Right ventricle myocardium inferior (tissue), 1 donor: ENCODE measurements at regions not wholly inside any gene's neighbourhood (a gene's known extent, or its start where the extent isn't known, plus 50 kb on each side); places are given as distances from the start of the nearest gene placed in this dataset.
A peak's percentile ranks its signal among the peaks of the same experiment; 100 is the strongest.
"Not testable (repeated sequence)": the region's sequence is repeated elsewhere in the genome, so short reads cannot be mapped to it uniquely, and the experiment has no call there.

ENCODE experiments used
- ATAC-seq: fragments of 200-7000 bp; cut with Tn5 transposase; one replicate; pipeline ENCODE4 v1.9.1; 2020; ENCODE audit warnings: mild to moderate bottlenecking, moderate library complexity
- DNase-seq: peaks from one replicate; pipeline ENCODE4 v3.0.0; 2021; ENCODE audit errors: missing footprints
- intact Hi-C: fragments of 100-400 bp; cut with DNase I; formaldehyde crosslinking; loops from one replicate; pipeline ENCODE4 v1.11.0; 2022
- donor health status: DM: no; HTN: yes; CAD: no; lungs with severe emphysema.

DNA sequence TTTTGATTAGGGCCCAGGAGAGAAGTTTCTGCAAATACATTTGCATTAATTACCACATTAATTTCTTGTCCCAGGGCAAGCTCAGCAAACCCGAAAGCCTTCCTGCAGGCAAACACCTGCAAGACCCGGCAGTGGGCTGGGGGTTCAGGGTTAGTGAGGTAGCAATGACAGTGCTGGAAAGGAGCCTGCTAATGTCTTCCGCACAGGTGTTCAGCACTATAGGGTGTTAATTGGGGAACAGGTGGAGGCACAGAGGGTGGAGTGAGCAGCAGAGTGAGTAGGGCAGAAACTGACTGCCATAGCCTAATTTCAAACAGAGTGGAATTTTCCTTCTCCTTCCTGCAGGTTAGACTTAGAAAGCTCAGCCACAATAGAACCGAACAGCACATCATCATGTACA is 50.9 kb upstream of the UBASH3B start:
- intact Hi-C loops, result no loop called here
- DNase-seq (no peak), ATAC-seq (no peak)

DNA sequence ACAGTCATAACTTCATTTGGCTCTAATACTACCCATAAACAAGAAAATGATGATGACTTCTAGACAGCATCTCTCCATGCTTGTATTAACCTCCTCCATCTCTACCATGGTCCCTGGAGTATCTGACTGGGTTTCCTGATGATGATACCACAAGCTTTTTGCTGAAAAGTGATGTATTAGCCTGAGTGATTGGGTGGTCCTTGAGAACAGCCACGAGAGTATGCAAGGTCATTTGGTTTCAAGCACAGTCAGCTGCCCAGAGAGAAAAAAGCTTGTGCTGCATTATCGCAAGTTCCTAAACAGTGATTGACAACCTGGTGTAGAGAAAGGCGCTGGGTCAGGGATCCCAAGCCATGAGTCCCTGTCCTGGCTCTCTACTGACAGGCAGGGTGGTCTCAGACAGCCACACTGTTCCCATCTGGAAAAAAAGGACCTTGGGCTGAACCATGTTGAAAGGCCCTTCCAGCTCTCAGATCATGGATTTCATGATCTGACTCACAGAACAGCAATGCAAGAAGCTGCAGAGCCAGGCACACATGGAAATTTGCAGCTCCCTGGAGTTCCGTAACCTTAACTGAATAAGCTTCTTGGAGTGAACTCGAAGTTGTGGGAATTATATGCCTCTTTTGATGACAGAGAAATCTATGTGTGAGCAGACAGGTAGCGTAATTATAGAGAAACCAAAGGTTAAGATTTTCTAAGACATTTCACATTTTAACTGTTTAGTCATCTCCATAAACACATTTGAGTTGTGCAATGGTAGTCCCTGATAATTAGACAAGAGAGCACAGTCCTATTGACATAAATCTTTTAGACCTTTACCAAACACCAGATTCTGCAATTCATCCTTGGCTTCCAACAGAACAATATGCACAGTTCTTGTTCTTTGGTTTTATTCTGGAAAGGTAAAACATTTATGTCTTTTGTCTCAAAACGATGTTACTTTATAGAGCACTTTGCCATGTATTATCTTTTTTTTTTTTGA is 54.1 kb upstream of the UBASH3B start:
- ATAC-seq, result no peak
- DNase-seq, result no peak
- intact Hi-C loops, result no loop called here

DNA sequence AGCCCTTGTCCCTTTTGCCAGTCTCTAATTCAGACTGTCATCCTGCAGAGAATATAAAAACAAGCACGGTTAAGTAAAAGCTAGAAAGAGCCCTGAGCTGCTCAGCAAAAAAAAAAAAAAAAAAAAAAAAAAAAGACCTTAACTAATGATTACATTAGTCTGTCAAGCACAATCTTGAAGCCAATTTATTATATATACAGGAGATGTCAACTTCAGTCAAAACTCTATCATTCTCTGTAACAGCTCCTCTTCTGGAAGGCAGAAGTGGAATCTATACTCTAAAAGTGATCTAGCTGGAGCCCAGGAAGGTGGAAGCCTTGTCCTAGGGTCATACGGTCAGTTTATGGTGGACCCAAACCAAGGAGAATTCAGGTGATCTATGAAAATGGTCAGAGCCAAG is 55.2 kb upstream of the UBASH3B start:
- ATAC-seq, result no peak
- intact Hi-C loops, result no loop called here
- no peak for DNase-seq

DNA sequence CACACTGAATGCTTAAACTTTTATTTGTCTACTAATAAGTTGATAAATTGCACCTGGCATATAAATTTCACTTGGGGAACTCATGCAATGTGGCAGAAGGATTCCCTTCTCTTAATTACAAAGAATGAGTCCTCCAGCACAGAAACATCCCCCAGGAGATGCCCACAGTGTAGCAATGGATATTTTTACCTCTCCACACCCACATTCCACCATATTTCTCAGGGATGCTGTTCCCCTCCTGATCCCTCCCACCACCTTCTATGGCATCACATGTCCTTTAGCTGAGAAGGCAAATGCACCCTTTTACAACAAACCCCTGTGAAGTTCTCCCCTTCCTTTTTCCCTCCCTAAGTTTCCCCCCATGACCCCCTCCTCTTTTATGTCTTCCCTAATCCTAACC is 56.1 kb upstream of the UBASH3B start:
- no peak for ATAC-seq
- intact Hi-C loops, result no loop called here
- DNase-seq, result no peak

DNA sequence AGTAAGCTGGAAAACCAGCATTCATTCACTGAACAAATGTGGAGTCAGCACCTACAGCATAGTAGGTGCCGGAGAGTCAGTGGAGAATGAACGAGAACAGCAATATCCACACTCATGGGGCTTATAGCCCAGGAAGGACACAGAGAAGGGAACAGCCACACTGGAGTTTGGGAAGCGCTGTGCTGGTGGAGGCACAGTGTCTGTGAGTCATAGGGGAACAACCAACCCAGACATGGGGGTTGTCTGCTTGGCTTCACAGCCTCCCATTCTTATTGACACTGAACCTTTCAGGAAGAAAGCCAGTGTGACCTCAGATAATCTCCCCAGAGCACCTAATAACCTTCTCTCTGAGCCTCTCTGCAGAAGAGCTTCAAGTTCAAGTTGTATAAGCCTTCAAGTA is 56.6 kb upstream of the UBASH3B start:
- no peak for ATAC-seq
- intact Hi-C loops, result no loop called here
- no peak for DNase-seq

DNA sequence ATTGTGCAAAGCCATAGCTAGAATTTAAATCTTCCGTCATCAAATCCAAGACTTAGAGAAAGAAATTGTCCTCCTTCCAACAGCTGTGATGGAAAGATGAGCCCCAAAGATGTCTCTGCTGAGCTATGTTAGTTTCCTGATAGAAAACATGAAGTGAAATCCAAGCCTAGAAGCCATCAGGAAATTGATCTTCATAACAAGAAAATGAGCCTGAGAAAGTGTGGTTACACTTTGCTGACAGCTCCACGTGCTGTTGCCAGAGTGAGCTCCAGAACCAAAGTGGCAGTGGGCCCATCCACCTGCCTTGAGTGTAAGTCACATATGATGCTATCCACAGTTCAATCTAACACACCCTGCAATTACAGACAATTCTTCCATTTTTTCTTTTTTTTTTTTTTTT is 58.0 kb upstream of the UBASH3B start:
- ATAC-seq (no peak), DNase-seq (no peak)
- intact Hi-C loops, result no loop called here

DNA sequence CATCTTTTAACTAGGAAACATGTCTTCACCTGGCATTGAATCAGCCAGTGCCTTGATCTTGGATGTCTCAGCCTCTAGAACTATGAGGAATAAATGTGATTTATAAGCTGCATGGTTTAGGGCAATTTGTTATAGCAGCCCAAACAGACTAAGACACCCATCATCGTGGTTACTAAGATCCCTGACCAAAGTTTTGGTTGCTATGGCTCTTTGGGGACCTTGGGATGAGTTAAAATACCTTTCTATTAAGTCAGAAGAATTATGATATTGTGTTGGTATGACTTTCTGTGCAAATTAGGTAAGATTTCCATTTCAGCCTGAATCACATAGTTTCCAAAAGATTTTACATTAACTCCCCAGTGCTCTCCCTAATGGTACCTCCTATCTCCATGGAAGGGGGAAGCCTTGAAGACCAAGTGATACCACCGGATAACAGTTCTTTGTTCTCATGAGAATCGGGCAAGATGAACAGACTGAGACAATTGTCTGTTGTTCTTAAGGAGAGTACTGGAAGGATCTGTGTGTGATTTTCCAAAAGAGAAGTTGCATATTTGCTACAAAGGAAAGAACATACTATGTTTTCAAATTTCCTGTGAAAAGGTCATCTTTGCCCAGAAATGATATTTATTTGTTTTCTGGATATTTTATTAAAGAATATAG is 60.4 kb upstream of the UBASH3B start:
- intact Hi-C loops, result no loop called here
- ATAC-seq (no peak), DNase-seq (no peak)

DNA sequence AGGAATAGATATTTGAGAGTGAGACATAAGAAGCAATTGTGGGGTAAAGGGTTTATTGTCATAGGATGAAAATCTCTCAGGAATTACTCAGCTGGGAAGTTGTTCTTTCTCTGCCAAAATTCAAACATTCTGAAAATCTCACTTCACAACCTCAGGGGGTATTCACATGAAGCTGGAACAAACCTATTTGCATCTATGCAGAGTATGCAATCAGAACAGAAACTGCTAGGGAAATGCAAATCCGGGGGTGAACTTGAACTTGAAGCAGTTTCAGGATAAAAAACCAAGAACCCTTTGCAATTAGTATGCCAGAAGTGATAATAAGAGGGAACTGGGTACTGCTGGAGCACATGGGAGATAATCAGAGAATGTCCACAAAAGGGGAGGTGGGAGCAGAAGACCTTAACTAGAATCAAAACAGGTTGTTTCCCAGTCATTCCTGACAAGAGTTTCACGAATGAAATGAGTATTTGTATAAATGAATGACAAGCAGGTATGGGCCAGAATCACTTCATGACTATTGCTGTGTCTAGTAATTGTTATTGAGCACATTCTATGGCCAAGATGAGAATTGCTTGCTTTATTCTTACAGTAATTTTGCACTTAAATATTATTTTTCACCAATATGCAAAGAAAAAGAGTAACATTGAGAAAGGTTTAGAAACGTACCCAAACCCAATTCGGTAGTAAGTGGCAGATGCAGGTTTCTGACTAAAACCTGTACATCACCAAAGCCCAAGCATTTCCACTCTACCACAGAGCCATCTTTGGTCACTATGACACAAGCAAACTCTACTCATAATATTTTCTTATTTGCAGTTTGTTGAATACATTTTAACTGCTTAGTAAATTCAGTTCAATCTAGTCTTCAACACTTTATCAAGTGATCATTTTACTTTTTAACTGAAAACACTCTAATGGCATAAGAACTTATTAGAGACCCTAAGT is 61.8 kb upstream of the UBASH3B start:
- ATAC-seq, result no peak
- no peak for DNase-seq
- intact Hi-C loops, result no loop called here

DNA sequence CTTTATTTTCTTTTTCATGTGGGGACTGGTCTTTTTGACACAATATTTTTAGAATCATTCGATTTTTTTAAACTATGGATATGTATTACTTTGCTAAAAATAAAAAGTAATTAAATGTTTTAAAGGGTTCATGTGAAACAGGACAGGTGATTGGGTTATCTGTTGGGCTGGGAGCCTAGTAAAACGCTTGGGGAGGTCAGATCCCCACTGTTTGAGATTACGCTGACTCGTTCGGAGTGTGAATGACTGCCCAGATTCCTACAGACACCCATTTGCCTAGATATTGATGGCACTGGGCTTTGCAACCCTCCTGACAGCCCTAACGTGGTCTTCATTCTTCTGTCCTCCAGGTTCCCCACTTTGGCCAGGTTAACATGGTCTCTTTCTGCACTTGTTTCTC is 62.9 kb upstream of the UBASH3B start:
- intact Hi-C loops, result no loop called here
- ATAC-seq, result no peak

DNA sequence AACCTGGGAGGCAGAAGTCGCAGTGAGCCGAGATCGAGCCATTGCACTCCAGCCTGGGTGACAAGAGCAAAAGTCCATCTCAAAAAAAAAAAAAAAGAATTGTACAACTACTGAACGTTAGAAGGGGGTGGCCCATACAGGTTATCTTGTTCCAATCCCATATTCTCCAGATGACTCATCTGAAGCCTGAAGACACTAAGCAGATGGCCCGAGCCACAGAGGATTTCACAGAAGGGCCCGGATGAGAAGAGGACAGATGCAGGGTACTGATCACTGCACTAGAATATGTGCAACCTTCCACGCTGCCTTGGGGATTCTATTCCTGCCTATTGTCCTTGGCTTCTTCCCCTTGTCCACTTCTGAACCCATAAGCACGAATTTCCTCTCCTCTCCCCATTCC is 70.9 kb upstream of the UBASH3B start:
- ATAC-seq, result no peak
- DNase-seq, result no peak
- intact Hi-C loops, result loop anchor here (5.0 kb wide), 2 partner anchors 198 to 932 kb away; no protein-coding TSS in a partner anchor

More for the DNA sequence above, 62.9 kb upstream of the UBASH3B start:
- DNase-seq, result no peak

DNA sequence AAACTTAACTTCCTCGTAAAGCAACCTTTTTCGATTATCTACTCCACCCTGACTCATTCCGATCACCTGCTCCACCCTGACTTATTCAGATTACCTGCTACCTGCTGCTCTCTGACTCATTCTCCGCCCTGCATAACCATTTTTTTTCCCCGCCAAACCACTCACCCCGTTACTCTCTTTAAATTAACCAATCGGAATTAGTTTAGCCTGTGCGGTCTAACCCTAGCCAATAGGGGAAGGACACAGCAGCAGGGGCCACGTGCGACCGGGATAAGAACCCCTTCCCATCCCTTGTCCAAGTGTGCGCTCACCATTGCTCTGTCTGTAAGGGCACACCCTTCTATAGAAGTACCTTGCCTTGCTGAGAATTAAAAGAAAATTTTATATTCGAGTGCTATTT is 75.5 kb upstream of the UBASH3B start:
- not testable (repeated sequence) for ATAC-seq, DNase-seq
- intact Hi-C loops, result loop anchor here (2.0 to 5.0 kb wide), 3 partner anchors 202 to 928 kb away; no protein-coding TSS in a partner anchor

DNA sequence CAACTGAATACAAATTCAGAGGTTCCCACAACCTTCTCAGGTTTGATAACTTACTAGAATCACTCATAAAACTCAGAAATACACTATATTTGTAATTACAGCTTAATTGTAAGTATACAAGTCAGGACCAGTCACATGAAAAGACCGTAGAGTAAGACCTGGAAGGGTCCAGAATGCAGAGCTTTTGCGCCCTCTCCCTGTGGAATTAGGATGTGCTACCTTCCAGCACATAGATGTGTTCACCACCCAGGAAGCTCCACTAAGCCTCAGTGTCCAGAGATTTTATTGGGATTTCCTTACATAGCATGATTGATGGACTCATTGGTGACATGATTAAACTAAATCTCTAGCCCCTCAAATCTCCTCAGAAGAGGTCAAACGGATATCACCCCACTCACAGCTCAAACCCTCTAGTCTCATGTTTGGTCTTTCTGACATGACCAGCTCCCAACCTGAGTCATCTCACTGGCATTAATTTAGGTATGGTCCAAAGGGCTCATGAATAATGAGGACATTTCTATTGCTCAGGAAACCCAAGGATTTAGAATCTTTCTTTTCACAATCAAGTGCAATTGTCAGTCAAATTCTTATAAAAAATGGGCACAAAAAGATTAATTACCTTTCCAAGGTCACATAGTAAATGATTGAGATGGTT is 77.2 kb upstream of the UBASH3B start:
- intact Hi-C loops, result no loop called here
- DNase-seq (no peak), ATAC-seq (no peak)

DNA sequence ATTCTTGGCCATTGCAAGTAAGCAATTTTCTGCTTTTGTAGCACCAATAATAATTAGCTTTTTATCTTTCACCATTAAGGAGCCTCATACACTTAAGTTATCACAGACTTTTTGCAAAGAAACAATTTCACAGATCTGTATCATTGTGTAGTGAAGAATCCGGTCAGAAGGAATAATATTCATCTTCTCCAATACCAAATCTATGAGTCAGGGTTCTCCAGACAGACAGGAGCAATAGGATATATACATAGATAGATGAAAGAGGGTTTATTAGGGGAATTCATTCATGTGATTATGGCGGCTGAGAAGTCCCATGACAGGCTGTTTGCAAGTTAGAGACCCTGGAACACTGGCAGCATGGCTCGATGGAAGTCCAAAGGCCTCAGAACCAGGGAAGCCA is 82.9 kb upstream of the UBASH3B start:
- no peak for ATAC-seq
- DNase-seq, result no peak
- intact Hi-C loops, result no loop called here

DNA sequence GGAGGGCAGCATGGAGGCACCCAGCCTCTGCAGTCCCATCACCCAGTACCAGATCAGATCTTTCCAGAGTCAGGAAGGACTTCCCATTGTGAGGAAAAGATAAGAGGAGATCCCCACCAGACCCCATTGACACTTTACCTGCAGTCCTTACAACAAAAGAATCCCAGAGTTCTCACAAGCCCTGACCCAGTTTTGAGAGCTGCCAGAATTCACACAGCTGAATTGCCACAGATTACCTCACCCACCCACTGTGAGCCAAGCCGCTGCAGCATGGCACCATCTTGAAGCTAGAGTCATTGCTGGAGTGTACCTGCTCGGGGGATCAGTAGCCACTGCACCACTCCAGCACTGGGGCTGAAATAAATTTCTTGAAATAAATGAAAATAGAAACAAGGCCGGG is 91.8 kb upstream of the UBASH3B start:
- intact Hi-C loops, result no loop called here

DNA sequence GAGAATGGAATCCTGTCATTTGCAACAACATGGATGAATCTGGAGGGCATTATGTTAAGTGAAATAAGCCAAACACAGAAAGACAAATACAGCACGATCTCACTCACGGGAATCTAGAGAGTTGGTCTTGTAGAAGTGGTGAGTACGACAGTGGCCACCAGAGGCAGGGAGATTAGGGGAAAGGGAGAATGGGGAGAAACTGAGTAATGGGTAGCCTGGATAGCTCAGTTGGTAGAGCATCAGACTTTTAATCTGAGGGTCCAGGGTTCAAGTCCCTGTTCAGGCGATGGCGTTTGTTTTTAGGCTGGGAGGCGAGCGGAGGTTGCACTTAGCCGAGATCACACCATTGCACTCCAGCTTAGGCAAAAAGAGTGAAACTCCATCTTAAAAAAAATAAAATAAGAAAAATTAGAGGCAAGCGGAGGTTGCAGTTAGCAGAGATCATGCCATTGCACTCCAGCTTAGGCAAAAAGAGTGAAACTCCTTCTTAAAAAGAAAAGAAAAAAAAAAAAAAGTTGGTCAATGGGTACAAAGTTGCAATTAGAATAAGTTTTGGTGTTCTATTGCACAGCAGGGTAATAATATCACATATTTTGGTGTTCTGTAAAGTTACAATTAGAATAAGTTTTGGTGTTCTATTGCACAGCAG is 95.7 kb upstream of the UBASH3B start:
- intact Hi-C loops, result no loop called here
- ATAC-seq, result no peak
- DNase-seq, result no peak

More for the DNA sequence above, 91.8 kb upstream of the UBASH3B start:
- no peak for ATAC-seq
- no peak for DNase-seq

DNA sequence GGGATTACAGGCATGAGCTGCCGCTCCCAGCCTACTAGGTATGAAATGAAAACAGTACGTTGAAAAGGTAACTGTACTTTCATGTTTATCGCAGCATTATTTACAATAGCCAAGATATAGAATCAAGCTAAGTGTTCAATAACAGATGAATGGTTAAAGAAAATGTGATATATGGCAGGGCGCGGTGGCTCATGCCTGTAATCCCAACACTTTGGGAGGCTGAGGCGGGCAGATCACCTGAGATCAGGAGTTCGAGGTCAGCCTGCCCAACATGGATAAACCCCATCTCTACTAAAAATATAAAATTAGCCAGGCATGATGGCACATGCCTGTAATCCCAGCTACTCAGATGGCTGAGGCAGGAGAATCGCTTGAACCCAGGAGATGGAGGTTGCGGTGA is 96.3 kb upstream of the UBASH3B start:
- intact Hi-C loops, ATAC-seq, DNase-seq: not testable (repeated sequence)

DNA sequence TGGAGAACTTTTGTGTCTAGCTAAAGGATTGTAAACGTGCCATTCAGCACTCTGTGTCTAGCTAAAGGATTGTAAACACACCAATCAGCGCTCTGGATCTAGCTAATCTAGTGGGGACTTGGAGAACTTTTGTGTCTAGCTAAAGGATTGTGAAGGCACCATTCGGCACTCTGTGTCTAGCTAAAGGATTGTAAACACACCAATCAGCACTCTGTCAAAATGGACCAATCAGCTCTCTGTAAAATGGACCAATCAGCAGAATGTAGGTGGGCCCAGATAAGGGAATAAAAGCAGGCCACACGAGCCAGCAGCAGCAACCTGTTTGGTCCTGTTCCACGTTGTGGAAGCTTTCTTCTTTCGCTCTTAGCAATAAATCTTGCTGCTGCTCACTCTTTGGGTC is 98.4 kb upstream of the UBASH3B start:
- DNase-seq, ATAC-seq, intact Hi-C loops: not testable (repeated sequence)

DNA sequence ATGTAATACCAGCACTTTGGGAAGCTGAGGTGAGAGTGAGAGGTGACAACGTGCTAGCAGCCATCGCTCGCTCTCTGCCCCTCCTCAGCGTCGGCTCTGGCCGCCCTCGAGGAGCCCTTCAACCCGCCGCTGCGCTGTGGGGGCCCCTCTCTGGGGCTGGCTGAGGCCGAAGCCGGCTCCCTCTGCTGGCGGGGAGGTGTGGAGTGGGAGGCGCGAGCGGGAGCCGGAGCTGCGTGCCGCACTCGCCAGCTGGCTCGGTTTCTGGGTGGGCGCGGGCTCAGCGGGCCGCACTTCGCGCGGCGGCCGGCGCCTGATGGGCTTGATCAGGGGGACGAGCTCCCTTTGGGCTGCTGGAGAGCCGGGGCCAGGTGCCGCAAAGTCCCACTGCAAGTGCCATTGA is 98.9 kb upstream of the UBASH3B start:
- intact Hi-C loops, result no loop called here
- ATAC-seq, result peak; percentile 37
- DNase-seq, result peak; percentile 58
